NCI-H345 (cell line): ENCODE measurements at regions not wholly inside any gene's neighbourhood (a gene's known extent, or its start where the extent isn't known, plus 50 kb on each side); places are given as distances from the start of the nearest gene placed in this dataset.
"Not testable (repeated sequence)": the region's sequence is repeated elsewhere in the genome, so short reads cannot be mapped to it uniquely, and the experiment has no call there.

Experiments
- DNase-seq: peaks from one replicate; lab custom pipeline; 2025; lab: John Stamatoyannopoulos, UW

DNA sequence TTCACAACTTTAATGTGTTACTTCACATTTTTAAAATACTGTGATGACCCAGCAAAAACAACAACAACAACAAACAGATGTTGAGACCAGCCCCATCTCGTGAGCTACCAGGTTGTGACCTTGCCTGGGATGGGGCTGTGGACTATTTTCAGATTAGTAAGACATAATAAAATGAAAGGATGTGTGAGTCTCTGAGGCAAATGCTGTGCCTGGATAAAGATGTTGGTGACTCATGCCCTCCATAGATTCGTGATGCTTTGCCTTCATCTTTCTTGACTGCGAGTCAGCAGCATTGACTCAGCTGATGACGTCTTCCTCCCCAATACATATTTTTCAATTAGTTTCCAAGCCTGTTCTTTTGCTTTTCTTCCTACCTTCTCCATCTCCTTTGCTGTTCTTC lies 453.0 kb upstream of the CFAP20DC start:
- DNase-seq = no peak

DNA sequence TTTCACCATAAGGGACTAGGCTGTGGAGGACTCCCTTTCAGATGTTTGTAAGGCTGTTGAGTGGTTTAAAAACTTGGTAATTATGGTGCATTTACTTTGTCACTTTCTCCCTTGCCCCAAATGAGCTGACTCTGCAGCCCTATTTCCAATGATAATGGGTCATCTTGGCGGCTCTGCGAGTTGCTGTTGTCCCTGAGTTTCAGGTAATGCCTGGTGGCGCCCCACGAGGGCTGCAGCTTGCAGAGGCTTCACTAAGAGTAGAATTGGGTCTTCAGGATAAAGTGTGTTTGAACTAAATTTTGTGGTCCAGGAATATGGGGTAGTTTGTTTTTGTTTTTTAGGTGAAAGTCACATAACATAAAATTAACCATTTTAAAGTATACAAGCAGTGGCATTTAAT lies 450.1 kb upstream of the CFAP20DC start:
- no peak for DNase-seq

DNA sequence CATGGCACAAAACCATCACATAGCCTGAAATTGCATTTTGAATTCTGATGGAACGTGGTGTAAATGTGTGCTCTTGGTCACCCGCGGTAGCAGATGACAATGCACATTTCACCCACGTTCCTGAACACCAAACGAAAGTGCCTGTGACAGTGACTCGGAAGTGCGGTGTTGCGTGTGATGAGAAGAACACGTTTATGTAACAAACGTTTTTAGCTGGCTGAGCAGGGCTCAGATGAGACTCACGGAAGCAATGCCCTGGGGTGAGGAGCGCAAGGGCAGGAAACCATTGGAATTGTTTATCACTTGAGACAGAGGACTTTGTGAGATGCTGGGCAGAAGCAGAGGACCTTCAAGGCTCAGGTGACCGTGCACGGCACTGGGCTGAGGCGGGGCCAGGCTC lies 449.2 kb upstream of the CFAP20DC start:
- no peak for DNase-seq

DNA sequence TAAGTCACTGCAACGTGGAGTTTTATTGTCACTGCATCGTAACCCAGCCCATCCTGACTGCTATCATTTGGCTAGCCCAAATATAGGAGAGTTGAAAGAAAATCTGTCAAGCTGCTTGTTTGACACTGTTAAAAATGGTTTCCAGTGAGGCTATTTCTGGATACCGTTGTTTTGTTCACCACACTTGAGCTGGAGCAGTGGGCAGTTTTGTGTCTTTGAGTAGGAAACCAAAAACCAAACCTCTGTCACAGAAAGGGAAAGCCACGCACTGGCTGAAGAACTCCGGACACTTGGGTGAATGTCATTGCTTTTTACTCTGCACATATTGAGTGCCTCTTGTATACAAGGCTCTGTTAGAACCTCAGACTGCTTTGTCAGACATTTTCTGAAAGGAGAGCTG lies 446.4 kb upstream of the CFAP20DC start:
- DNase-seq = no peak

DNA sequence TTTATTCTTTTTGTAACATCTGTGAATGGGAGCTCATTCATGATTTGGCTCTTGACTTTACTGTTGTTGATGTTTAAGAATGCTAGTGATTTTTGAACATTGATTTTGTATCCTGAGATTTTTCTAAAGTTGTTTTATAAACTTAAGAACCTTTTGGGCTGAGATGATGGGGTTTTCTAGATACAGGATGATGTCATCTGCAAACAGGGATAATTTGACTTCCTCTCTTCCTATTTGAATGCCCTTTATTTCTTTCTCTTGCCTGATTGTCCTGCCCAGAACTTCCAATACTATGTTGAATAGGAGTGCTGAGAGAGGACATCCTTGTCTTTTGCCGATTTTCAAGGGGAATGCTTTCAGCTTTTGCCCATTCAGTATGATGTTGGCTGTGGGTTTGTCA lies 445.1 kb upstream of the CFAP20DC start:
- not testable (repeated sequence) for DNase-seq

DNA sequence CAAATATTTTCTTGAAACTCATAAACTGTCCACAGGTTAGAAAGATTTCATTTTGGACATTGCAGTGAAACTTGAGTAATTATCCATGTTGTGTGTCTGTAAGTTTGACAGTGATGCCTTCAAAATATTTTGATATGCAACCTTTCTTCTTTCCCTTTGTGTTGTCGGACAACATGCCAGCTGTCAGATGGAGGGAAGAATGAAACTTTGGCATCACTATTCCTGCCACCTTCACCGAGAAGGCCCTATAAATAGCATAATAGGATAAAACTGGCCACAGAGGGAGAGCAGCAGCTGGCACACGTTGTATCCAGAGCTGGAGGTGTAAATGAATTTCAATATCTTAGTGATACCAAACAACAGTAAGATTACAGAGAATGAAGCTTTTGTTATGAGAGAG lies 436.7 kb upstream of the CFAP20DC start:
- no peak for DNase-seq

DNA sequence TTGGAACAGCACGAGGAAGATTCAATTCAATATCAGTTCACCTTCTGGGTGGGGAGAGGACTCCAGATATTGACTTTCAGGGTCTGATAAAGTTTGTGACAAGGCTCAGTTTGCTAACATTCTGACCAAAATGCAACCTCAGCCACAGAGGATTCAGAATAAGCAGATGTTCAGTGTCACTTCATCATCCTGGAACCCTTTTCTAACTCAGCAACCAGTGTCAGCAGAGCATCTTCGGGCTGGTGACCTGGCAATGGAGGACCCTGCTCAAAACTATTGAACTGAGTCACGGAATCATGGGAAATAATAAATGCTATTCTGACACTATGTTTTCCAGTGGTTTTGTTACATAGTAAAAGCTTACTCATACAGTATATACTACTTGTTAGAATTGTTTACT lies 433.4 kb upstream of the CFAP20DC start:
- DNase-seq = no peak

DNA sequence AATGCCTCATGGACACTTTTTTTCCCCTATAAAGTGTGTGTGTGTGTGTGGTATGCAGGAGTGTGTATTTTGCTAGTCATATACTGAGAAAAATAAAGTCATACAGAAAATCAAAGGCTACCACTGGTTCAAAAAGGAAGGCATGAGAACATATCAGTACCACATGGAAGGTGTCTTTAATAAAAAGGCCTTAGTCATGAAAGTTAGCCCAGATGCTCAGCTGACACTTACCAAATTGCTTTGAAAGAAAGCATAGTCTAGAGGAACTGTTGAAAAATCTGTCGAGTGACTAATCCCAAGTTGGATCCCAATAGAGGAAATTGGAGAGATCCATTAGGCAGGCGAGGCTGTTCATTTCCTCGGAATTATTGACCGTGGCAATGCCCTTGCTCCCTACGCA lies 432.9 kb upstream of the CFAP20DC start:
- no peak for DNase-seq

DNA sequence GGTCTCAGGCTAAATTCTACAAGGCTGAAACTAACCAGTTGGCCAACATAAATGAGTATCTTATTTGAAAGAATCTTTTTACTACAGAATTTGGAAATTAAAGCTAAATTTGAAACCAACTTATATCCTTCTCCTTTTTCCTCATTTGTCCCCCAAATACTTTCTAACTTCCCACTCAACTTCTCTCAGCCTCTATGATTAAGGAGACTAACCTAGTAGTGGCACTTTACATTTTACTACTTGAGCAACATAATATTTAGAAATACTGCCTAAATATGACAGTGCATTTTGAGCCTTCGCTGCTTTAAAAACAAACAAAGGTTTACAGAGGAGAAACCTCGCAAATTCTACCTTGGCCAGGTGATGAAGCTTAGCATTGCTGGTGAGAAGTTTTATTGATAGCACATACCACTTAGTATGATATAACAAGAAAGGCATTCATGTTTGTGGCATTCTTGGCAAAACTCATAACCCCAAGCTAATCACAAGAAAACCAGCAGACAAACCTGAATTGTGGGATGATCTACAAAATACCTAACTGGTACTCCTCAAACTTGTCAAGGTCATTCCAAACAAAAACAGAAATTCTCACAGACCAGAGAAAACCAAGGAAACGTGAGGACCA lies 432.1 kb upstream of the CFAP20DC start:
- DNase-seq = no peak

DNA sequence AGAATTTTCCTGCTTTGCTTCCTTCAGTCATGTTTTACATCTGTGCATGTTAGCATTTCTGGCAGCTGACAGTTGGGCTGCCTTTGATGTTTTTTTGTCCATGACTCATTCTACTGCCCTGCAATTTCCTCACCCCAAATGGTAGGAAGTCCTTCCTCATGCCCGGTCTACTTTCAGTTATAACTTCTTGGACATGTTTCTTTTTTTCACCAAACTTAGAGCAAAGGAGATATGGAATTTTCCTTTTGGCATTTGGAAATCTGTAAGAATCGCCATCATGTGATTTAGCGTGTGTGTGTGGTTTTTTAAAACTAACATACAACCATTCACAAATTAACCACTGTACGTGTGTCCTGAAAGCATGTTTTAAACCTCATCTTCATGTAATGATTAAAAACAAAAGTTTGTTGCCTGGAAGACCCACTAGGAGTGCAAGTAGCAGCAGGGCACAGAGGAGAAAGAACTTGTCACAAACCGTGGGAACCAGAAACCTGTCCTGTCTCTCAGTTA lies 430.7 kb upstream of the CFAP20DC start:
- DNase-seq = no peak

DNA sequence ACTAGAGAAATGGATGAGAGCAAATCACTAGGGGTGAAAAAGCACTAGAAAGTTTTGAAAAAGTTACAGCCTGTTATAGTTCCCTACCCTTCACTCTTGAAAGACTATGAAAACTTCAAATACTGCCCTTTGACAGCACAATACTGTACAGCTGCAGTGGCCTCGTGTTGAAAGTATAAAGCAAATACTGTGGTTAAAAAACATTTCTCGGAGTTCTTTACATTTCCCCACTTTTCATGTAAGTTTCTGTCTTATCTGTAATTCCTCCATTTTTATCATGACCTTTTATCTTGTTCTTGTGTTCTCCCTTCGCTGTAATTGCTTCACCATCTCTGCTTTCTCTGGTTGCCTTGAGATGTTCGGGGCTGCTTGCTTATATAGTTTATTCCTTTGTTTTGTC lies 423.8 kb upstream of the CFAP20DC start:
- no peak for DNase-seq

DNA sequence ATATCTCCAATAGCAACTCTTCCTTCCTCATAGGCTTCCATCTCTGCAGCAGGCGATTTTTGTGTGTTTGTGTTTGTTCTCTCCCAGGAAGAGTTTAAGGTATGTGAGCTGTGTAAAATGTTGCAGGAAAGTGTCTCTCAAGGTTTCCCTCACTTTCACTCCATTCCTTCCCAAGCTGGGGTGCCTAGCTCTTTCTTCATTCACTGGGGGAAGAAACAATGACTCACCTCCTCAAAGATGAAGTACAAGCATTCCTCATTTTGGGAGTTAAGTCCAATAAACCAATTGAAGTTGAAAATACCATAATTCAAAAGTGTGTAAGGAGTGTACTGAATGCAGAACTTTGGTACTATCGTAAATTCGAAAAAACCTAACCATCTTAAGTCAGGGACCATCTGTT lies 422.7 kb upstream of the CFAP20DC start:
- no peak for DNase-seq

DNA sequence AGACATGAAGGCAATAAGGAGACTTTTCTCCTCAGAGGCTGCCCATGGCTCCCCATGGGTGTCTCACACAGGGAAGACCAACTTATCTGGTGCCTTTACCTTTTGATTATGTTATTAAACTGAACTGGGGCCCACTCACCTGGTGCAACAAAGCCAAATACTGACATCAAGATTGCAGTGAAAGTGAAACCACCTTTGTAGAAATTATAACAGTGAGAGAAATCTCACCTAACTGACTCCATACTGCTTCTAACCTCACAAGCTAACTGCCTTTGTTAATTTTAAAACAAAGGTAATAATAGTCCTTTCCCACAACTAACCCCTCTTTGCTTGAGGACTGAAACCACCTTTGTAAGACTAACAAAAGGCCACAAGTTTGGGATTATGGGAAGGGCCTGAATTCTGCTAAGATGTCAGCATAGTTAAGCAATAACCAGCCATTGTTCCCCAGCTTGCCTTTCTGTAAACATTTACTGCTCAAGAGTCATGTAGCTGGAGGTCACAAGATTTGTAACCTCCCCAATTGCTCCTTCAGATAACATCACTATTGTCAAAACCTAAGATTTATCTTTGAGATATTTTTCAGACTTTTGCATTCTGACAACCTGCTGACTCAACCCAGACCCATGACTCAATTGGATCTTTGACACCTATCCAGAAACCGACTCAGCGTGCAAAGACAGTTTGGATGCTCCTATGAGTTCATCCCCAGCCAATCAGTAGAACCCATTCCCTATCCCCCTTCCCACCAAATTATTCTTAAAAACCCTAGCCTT lies 420.3 kb upstream of the CFAP20DC start:
- no peak for DNase-seq

DNA sequence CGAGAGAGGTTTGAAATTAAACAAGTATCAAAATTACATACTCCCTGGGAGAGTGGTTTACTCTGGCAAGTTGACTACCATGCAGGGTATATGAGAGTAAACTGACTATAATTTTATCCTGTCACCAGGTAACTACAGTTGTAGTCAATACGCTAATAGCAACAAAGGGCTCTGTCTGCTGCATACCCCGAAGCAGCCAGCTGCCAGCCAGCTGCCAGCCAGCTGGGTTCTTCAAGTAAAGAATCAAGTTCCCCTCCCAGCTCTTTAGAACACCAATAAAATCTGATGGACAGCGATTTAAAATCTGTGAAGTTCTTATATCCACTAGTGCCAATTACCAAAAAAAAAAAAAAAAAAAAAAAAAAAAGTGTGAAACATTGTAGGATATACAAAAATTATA lies 417.7 kb upstream of the CFAP20DC start:
- no peak for DNase-seq

DNA sequence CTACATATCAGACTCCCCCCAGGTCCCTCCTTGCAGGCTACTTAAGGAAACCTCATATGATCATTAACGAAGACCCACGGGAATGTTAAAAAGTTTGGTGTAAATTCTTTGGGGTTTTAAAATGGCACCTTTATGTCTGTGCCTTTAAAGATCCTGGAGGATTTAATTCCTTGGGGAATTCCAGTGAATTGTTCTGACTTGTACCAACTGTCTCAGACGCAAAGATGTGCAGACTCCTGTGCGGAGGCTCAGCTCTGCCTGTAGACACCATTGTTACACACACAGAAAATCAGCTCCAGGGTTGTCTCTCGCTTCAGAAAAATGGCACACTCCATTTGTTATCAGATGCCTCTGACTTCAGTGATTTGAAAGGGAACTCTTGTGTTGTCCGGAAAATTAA lies 414.4 kb upstream of the CFAP20DC start:
- DNase-seq = no peak

DNA sequence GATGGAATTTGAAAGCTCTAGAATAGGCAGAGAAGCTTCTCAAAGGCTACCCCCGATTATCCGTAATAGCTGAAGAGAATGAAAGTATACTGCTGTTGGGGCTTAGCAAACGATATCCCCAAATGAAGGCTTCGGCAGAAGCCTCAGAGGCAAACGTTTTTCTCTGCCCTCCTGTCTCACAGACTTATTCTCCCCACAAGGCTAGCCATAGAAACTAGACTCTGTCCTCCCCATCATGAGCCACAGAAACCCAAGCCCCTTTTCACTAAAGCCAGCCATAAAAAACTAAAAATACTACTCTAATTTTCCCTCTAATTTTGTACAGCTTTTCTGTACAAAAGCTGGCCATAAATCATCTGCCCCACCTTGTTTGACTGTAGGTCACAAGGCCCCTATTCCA lies 413.4 kb upstream of the CFAP20DC start:
- no peak for DNase-seq

DNA sequence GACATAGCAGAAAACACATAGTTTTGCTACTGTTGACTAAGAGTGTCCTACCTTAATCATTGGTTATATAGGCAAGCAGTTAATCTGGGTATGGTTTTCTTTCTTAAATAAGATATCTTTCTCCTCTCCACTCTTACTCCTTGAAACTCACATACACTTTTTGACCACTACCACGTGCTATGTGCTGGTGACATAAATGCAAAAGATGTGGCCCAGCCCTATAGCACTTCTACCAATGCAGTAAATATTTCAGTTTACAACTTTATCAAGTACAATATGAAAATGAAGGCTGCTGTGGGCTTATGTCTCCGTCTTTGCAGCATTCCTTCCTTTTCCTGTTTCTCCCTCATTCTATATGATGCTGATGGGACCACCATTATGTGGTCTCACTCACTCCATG lies 410.2 kb upstream of the CFAP20DC start:
- no peak for DNase-seq

DNA sequence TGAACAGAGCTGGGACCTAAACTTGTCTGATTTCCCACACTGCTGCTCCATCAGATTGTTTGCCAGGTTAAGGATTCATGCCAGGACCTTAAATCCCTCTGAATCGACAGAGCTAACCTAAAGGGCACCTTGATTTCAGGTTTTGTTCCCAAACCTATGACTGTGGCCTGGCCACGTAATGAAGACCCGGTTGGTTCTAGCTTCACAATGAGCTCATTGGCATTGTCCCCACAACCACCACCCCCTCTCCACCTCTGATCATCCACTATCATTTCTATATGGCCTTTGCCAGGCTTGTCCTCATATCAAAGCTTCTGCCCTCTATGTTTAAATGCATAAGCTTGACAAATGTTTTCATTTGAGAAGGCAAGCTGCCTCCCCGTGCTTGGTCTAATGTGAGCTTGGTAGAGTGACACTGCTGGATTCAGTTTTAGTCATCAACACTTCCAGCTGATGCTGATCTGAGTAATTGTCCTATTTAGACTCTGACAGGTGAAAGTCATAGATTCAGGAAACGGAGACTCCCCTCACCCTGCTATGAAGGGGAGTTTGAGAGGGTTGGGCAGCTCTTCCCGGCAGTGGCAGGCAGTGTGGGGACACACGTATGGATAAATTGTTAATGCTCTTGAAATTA lies 407.1 kb upstream of the CFAP20DC start:
- DNase-seq = no peak

DNA sequence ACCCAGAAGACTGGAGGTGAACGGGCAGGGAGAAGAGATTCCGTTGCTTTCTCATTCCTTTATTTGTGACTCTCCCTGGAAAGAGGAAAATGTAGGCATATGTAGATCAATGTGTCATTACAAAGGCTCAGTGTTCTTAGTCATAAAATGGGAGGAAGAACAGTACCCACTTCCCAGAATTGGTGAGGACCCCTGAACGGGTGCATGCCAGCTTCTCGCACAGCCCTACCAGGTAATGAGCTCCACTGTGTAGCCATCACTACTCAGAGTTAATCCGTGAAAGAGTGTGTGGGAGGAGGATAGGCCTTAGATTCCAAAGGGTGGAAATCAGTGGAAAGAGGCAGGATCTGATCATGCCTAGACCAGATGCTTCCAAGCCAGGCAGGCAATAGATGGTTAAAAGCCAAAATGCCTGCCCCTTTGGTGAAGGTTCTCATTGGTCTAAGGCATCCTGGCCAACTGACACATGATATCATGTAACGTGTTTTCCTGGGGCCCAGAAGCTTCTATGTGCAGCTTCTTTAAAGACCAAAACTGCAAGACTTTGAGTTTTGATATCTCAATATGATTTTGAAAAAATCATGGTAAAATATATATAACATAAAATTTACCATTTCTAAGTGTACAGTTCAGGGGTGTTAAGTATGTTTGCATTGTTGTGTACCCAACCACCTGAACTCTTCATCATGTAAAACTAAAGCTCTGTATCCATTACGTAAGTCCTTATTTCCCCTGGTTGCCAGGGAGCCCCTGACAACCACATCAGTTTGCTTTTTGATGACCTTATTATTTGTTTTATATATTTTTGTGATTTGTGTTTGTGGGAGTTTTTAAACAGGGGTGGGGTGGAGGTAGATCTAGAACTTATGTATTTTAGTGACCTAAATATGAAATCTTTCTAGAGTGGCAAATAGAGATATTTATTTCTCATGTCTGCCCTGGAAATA lies 402.2 kb upstream of the CFAP20DC start:
- no peak for DNase-seq

DNA sequence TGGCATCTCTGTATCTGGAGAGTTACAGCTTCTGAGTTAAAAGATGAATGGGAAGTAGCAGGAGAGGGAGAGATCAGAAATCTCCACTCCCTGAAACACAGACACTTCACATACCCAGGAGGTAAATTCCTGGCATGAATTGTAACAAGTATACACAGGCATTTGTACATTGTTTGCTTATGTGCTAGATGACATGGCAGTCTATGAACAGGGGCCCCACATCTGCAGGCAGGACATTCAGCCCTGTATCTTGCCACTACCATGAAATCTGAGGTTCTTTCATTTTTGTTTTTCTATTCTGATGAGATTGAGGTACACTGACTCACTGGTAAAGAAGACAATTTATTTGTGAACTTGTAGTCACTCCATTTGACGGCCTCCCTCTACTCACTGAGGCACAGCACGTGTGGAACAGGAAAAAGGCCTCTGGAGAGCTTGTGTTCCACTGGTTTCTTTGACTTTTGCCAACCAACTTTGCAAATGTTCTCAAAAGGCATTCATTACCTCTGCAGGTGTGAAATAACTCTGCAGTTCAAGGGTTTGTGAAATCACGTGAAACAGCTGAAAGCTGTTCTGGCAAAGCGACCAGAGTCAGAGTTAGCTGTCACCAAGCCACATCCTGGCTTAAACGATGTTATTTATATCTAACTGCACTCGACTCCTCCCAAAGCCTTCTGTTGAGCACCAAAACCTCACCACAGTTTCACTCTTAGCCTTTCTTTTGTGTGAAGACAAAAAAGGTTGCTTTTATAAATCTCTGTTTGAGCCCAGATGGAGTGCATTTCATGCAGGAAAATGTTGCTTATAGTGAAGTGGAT lies 401.3 kb upstream of the CFAP20DC start:
- peak; percentile 31 for DNase-seq

DNA sequence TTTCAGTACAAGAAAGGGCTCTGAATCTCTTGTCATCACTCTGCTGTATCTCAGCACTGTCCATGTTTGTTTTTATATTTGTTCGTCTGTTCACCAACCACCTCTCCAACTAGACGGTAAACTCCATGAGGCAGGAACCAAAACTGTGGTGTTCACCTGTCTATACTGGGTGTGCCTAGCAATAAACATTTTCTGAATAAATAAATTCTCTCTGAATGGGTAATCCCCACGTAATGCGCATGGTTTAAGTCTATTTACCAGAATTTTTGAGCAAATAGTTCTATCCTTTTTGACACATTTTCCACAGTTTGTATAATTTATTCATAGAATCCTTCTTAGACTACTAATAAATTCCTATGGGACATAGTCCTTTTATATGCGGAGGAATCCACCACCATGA lies 400.6 kb upstream of the CFAP20DC start:
- no peak for DNase-seq
